Effector memory CD8-positive, alpha-beta T cell (primary cell): ENCODE measurements at regions not wholly inside any gene's neighbourhood (a gene's known extent, or its start where the extent isn't known, plus 50 kb on each side); places are given as distances from the start of the nearest gene placed in this dataset.

Source experiments
- ATAC-seq: fragments of 150-1000 bp; cut with Tn5 transposase; replicated peaks from 2 replicates; pipeline ENCODE4 v1.10.0; 2021; ENCODE audit warnings: mild to moderate bottlenecking, moderate library complexity
- DNase-seq, 3 experiments: peaks; one replicate each; pipeline ENCODE4 v3.0.0; 2021
- H3K27ac Mint-ChIP-seq, 2 donors: one replicate each; pipeline ENCODE4 v1.8.0; 2022; ENCODE audit warnings: mild to moderate bottlenecking in 2 of 2, mixed read lengths in 2 of 2, moderate library complexity in 2 of 2
- H3K27me3 Mint-ChIP-seq, 2 donors: one replicate each; pipeline ENCODE4 v1.8.0; 2022; ENCODE audit warnings: mixed read lengths in 2 of 2
- H3K36me3 Mint-ChIP-seq: one replicate; pipeline ENCODE4 v1.8.0; 2022; ENCODE audit warnings: mild to moderate bottlenecking, moderate library complexity, mixed read lengths; ENCODE audit not compliant: insufficient read depth
- H3K4me1 Mint-ChIP-seq, 2 donors: one replicate each; pipeline ENCODE4 v1.8.0; 2022; ENCODE audit warnings: low read depth in 2 of 2, mixed read lengths in 2 of 2
- H3K4me3 Mint-ChIP-seq, 2 donors: one replicate each; pipeline ENCODE4 v1.8.0; 2022; ENCODE audit warnings: mild to moderate bottlenecking in 2 of 2, mixed read lengths in 2 of 2, moderate library complexity in 2 of 2
- H3K9me3 Mint-ChIP-seq, 2 donors: one replicate each; pipeline ENCODE4 v1.8.0; 2022; ENCODE audit warnings: mixed read lengths in 2 of 2

DNA sequence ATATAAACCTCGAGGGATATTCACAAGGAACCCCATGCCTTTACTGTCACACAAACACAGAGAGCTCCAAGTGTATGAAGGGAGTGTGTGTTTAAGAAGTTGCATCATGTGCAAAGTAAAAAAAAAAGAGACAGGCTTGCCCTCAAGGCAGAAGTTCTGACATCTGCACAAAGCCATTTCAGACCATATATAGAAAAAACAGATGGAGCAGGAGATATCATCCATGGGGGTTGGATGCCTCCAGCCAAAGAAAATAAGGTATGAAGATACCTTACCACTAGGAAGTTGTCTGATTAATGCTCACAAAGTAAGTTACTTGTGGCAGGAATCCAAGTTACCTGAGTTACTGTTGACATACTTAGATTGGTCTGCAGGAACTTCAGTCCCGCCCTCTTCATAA is 476.2 kb downstream of the KDM5D start:
- no peaks in the 10 kb centered on the region for H3K27me3 Mint-ChIP-seq
- no peaks in the 10 kb centered on the region for H3K9me3 Mint-ChIP-seq
- H3K4me3 Mint-ChIP-seq: no peak overlapping the region
- ATAC-seq (no peak), DNase-seq (no peak)
- no peak overlapping the region for H3K27ac Mint-ChIP-seq
- no peaks in the 10 kb centered on the region for H3K36me3 Mint-ChIP-seq
- H3K4me1 Mint-ChIP-seq: no peaks in the 10 kb centered on the region

DNA sequence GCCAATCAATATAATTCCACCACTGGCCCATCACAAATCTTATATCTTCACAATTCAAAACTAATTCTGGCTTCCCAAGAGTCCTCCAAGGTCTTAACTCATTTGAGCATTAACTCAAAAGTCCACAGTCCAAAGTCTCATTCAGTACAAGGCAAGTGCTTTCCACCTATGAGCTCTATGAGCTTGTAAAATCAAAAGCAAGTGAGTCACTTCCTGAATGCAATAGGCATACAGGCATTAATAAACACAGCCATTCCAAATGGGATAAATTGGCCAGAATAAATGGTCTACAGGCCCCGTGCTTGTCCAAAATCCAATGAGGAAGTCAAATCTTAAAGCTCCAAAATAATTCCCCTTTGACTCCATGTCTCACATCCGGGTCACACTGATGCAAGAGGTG is 479.1 kb downstream of the KDM5D start:
- no peak for DNase-seq
- no peaks in the 10 kb centered on the region for H3K9me3 Mint-ChIP-seq
- no peaks in the 10 kb centered on the region for H3K4me1 Mint-ChIP-seq
- ATAC-seq: no peak
- no peaks in the 10 kb centered on the region for H3K27me3 Mint-ChIP-seq
- H3K4me3 Mint-ChIP-seq: no peak overlapping the region
- no peaks in the 10 kb centered on the region for H3K36me3 Mint-ChIP-seq
- H3K27ac Mint-ChIP-seq: no peak overlapping the region

DNA sequence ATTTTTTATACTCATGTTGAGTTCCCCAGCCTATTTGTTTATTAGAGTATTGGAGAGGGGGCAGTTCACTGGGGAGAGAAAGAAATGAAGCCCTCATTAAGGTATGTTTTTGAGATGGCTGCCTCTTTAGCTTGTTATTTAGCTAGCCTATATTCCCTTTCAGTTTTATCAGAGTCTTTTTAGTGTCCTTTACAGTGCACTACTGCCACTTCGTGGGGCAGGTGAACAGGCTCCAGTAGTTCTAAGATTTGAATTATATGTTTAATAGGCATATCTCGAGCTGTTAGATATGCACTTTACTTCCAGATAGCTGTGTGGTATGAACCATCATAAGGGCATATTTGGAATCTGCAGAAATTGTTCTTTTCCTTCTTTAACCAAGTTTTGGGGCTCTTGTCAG is 482.2 kb downstream of the KDM5D start:
- Mint-ChIP-seq H3K4me1 (no peaks in the 10 kb centered on the region), H3K36me3 (no peaks in the 10 kb centered on the region), H3K27me3 (no peaks in the 10 kb centered on the region), H3K9me3 (peaks cover 0 to 2% of the 10 kb centered on the region in 2 donors), H3K27ac (no peak overlapping the region), H3K4me3 (no peak overlapping the region)
- no peak for DNase-seq
- peak; percentile 39 for ATAC-seq

DNA sequence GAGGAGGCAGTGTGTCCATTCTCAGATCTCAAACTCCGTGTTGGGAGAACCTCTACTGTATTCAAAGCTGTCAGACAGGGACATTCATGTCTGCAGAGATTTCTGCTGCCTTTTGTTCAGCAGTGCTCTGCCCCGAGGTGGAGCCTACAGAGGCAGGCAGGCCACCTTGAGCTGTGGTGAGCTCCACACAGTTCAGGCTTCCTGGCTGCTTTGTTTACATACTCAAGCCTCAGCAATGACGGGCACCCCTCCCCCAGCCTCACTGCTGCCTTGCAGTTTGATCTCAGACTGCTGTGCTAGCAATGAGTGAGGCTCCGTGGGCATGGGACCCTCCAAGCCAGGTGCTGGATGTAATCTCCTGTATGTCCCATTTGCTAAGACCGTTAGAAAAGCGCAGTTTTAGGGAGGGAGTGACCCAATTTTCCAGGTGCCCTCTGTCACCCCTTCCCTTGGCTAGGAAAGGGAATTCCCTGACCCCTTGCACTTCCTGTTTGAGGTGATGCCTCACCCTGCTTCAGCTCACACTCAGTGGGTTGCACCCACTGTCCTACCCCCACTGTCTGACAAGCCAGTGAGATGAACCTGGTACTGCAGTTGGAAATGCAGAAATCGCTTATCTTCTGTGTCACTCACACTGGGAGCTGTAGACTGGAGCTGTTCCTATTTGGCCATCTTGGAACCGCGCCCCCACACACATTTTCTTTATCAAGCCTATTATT is 458.9 kb upstream of the HSFY2 start:
- DNase-seq: peak; percentile 12 to 26 (median 17)
- H3K27me3 Mint-ChIP-seq: no peaks in the 10 kb centered on the region
- H3K9me3 Mint-ChIP-seq: peaks cover 0 to 2% of the 10 kb centered on the region in 2 donors
- peak; percentile 84 for ATAC-seq
- peaks cover 4% of the 10 kb centered on the region for H3K36me3 Mint-ChIP-seq
- H3K4me3 Mint-ChIP-seq: peak overlapping the region; percentile 4 to 62
- H3K4me1 Mint-ChIP-seq: peaks cover 0 to 5% of the 10 kb centered on the region in 2 donors
- peak overlapping the region; percentile 0 to 82 for H3K27ac Mint-ChIP-seq

DNA sequence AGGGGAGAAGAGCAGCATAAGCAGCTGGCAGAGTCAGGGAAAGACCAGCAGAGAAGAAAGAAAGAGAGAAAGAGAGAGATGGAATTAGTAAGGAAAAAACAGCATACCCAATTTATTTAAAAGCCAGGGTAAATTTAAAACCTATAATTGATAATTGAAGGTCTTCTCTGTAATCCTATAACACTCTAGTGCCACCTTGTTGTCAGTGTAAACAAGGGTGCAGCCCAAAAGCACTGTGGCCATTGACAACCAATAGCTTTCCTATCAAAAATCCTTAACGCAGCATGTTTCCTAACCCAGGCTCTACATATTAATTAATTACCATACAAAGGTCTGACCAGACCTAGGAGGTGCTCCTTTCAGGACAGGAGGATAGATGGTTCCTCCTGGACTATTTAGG is 447.2 kb upstream of the HSFY2 start:
- ATAC-seq (no peak), DNase-seq (no peak)
- Mint-ChIP-seq H3K27ac (no peak overlapping the region), H3K4me1 (no peaks in the 10 kb centered on the region), H3K4me3 (no peak overlapping the region), H3K27me3 (no peaks in the 10 kb centered on the region), H3K9me3 (peaks cover 0 to 6% of the 10 kb centered on the region in 2 donors), H3K36me3 (no peaks in the 10 kb centered on the region)

DNA sequence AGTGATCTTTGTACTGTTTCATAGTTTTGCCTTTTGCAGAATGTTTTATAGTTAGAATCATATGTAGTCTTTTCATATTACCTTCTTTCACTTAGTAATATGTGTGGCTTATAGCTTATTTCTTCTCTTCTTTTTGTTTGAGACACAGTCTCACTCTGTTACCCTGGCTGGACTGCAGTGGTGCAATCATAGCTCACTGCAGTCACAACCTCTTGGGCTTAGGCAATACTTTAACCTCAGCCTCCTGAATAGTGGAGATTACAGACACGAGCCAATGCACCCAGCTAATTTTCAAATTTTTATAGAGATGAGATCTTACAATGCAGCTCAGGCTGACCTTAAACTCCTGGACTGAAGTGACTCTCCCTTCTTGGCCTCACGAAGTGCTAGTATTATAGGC is 435.4 kb upstream of the HSFY2 start:
- Mint-ChIP-seq H3K27ac (no peak overlapping the region), H3K9me3 (peaks cover 0 to 6% of the 10 kb centered on the region in 2 donors), H3K4me3 (no peak overlapping the region), H3K4me1 (no peaks in the 10 kb centered on the region), H3K27me3 (no peaks in the 10 kb centered on the region), H3K36me3 (no peaks in the 10 kb centered on the region)
- no peak for DNase-seq
- ATAC-seq: no peak

DNA sequence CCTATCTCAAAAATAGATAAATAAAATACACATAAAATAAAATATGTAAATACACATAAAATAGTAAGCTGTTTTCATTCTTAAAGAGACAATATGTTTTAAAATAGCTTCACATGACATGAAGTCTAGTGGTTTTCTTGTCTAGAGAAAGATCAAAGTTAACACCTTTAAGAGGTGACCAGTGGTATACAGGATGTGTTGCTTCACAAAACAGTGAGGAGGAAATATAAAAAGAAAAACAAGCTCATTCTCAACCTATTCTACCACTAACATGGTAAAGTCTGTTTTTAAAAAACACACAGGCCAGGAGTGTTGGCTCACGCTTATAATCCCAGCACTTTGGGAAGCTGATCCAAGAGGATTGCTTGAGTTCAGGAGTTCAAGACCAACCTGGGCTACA is 433.5 kb upstream of the HSFY2 start:
- Mint-ChIP-seq H3K27me3 (no peaks in the 10 kb centered on the region), H3K9me3 (peaks cover 0 to 7% of the 10 kb centered on the region in 2 donors), H3K27ac (no peak overlapping the region), H3K36me3 (no peaks in the 10 kb centered on the region), H3K4me3 (no peak overlapping the region), H3K4me1 (no peaks in the 10 kb centered on the region)
- DNase-seq (no peak), ATAC-seq (peak; percentile 59)

DNA sequence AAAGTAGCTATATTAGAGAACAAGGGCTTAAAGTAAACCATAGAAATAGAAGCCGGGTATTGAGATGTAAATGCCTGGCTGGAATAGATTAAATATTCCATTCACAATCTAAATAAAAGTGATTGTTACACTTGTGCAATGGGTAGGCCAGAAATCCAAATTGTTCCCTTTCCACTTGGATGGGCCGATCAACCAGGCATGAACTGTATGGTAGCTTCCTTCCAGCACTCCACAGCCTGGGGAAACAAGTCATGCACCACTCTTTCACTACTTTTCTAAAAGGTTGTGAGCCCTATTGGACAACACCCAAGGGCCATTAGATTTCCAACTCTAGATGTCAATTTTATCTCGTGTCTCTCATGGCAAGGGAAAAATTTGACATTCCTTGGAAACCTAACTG is 407.3 kb upstream of the HSFY2 start:
- no peaks in the 10 kb centered on the region for H3K36me3 Mint-ChIP-seq
- no peaks in the 10 kb centered on the region for H3K4me1 Mint-ChIP-seq
- ATAC-seq: no peak
- H3K27me3 Mint-ChIP-seq: no peaks in the 10 kb centered on the region
- no peak overlapping the region for H3K27ac Mint-ChIP-seq
- H3K4me3 Mint-ChIP-seq: no peak overlapping the region
- peaks cover 0 to 9% of the 10 kb centered on the region in 2 donors for H3K9me3 Mint-ChIP-seq
- DNase-seq: no peak

DNA sequence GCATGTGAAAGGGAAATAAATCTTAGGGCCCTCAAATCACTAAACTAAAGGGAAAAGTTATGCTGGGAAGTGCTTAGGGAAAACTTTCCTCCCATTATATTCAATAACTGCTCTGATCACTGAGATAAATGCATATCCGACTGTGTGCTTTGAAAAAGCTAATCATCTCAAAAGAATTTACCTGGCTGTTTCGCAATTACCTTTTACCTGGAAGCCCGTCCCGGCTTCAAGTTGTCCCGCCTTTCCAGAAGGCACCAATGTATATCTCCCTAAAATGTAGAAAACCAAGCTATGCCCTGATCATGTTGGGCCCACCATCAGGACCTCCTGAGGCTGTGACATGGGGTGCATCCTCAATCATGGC is 394.6 kb upstream of the HSFY2 start:
- Mint-ChIP-seq H3K27me3 (no peaks in the 10 kb centered on the region), H3K36me3 (no peaks in the 10 kb centered on the region), H3K4me1 (no peaks in the 10 kb centered on the region), H3K4me3 (no peak overlapping the region), H3K27ac (no peak overlapping the region), H3K9me3 (peaks cover 0 to 8% of the 10 kb centered on the region in 2 donors)
- DNase-seq (no peak), ATAC-seq (no peak)

DNA sequence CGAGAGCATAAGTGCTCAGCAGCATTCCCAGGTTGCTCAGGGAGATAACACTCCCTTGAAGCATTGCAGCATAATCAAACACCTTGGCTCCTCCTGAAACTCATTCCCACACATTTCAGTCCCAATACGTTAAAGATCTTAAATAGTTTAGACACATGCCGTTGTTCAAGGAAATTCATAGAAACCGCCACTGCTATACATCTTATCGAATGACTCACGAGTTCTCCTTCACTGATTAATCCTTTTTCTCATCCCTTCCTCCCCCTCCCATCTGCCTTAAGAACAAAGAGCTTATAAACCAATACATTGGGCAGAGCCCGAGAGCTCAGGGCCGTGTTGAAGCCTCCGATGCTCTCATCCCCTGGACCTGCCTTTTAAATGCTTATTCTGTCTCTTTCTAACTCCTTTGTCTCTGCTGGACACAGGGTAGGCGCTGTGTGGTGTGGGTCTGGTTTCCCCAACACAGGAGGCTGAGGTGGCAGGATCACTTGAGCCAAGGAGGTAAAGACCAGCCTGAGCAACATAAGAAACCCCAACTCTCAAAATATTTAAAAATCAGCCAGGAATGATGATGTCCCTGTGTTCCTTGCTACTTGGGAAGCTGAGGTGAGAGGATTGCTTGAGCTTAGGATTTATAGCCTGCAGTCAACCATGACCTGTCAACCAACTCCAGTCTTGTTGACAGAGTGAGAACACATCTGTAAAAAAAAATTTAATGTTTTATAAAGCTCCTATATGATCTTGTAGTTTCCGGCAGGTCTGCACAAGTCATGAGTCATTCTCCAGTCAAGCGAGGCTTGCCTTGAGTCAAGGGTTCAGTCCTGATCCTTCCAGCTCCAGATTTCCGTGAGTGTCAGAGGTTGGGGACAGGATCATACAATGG is 394.0 kb upstream of the HSFY2 start:
- no peaks in the 10 kb centered on the region for H3K27me3 Mint-ChIP-seq
- H3K4me1 Mint-ChIP-seq: no peaks in the 10 kb centered on the region
- H3K9me3 Mint-ChIP-seq: peaks cover 0 to 8% of the 10 kb centered on the region in 2 donors
- H3K36me3 Mint-ChIP-seq: no peaks in the 10 kb centered on the region
- DNase-seq (no peak), ATAC-seq (no peak)
- H3K4me3 Mint-ChIP-seq: no peak overlapping the region
- no peak overlapping the region for H3K27ac Mint-ChIP-seq

DNA sequence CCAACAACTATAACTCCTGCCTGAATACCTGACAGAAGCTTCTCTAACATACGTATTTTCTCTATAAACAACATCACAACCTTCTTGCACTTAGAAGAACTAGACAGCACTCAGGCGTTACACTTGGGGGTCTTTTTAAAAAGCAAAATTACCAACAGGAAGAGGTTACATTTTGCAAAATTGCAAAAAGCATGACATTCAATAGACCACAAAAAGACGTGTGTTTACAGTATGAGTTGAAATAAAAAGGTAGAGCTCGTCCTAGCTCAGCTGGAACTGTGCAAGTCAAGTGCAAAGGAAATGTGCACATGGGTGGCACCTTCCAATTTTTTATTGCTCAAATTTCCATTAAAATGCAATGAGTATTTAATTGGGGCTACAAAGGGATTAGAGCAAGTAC is 375.2 kb upstream of the HSFY2 start:
- H3K4me1 Mint-ChIP-seq: no peaks in the 10 kb centered on the region
- no peak for DNase-seq
- H3K36me3 Mint-ChIP-seq: no peaks in the 10 kb centered on the region
- H3K4me3 Mint-ChIP-seq: no peak overlapping the region
- H3K27ac Mint-ChIP-seq: no peak overlapping the region
- H3K9me3 Mint-ChIP-seq: peaks cover 0 to 3% of the 10 kb centered on the region in 2 donors
- no peaks in the 10 kb centered on the region for H3K27me3 Mint-ChIP-seq
- ATAC-seq: no peak

DNA sequence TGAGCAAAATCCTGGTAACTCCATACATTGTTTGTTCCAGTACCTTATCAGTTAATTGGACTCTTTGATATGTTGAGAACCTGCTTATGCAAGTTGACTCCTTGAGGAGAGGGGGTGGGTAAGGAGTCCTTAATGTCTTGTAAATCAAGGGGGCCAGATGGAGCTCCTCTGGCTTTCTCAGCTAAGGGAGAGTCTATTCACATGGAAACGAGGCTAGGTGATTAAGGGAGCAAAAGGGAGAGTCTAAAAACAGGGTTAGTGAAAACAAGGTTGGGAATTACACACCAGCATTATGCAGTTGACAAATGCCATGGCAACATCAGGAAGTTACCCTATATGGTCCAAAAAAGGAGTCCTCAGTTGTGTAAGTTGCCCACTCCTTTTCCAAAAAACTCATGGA is 372.8 kb upstream of the HSFY2 start:
- H3K27ac Mint-ChIP-seq: no peak overlapping the region

DNA sequence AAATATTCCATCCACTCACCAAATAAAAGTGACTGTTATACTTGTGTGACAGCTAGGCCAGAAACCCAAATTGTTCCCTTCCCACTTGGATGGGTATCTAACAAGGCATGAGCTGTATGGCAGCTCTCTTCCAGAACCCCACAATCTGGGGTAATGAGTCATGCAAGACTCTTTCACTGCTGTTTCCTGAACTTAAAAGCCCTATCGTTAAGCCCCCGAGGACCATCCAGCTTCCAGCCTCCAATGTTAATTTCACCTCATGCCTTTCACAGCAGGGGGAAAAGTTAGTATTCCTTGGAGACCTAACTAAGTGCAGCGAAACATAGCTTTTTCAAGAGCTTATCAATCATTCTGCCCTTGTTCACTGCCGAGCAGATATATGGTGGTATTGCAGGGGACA is 368.6 kb upstream of the HSFY2 start:
- no peak overlapping the region for H3K4me3 Mint-ChIP-seq
- H3K4me1 Mint-ChIP-seq: peaks cover 0 to 3% of the 10 kb centered on the region in 2 donors
- peaks cover 9 to 14% of the 10 kb centered on the region in 2 donors for H3K9me3 Mint-ChIP-seq
- no peak overlapping the region for H3K27ac Mint-ChIP-seq
- DNase-seq (no peak), ATAC-seq (no peak)
- no peaks in the 10 kb centered on the region for H3K27me3 Mint-ChIP-seq
- H3K36me3 Mint-ChIP-seq: no peaks in the 10 kb centered on the region

More for the DNA sequence above, 372.8 kb upstream of the HSFY2 start:
- Mint-ChIP-seq H3K27me3 (no peaks in the 10 kb centered on the region), H3K4me3 (no peak overlapping the region), H3K9me3 (peaks cover 0 to 4% of the 10 kb centered on the region in 2 donors), H3K4me1 (no peaks in the 10 kb centered on the region), H3K36me3 (no peaks in the 10 kb centered on the region)
- DNase-seq (no peak), ATAC-seq (no peak)
